H9 (cell line): ENCODE measurements at regions not wholly inside any gene's neighbourhood (a gene's known extent, or its start where the extent isn't known, plus 50 kb on each side); places are given as distances from the start of the nearest gene placed in this dataset.

ENCODE experiments used
- DNase-seq: peaks from one replicate; pipeline ENCODE4 v3.0.0-alpha.2; 2017
- H2AFZ ChIP-seq: one replicate; pipeline ENCODE4 v1.6.1; 2013; ENCODE audit warnings: mild to moderate bottlenecking, low read length, control low read depth, moderate library complexity
- H2AK5ac ChIP-seq: 2 replicates; pipeline ENCODE4 v1.6.1; 2013; ENCODE audit warnings: low read length, control low read depth, mixed read lengths; ENCODE audit not compliant: insufficient read length
- H2BK120ac ChIP-seq: one replicate; pipeline ENCODE4 v1.6.1; 2013; ENCODE audit warnings: low read depth, mild to moderate bottlenecking, low read length, control low read depth, inconsistent platforms; ENCODE audit not compliant: poor library complexity, severe bottlenecking
- H2BK12ac ChIP-seq: 2 replicates; pipeline ENCODE4 v1.6.1; 2013; ENCODE audit warnings: low read length, control low read depth, mixed read lengths, low read depth; ENCODE audit not compliant: insufficient read length
- H2BK15ac ChIP-seq: 2 replicates; pipeline ENCODE4 v1.6.1; 2013; ENCODE audit warnings: low read depth, low read length, control low read depth
- H2BK20ac ChIP-seq: one replicate; pipeline ENCODE4 v1.6.1; 2013; ENCODE audit warnings: low read depth, mild to moderate bottlenecking, low read length, control low read depth, inconsistent platforms; ENCODE audit not compliant: poor library complexity, severe bottlenecking
- H2BK5ac ChIP-seq: 2 replicates; pipeline ENCODE4 v1.6.1; 2013; ENCODE audit warnings: low read length, control low read depth, mixed read lengths; ENCODE audit not compliant: insufficient read length
- H3K14ac ChIP-seq: 2 replicates; pipeline ENCODE4 v1.6.1; 2013; ENCODE audit warnings: low read length, control low read depth; ENCODE audit not compliant: insufficient read depth
- H3K18ac ChIP-seq: 2 replicates; pipeline ENCODE4 v1.6.1; 2013; ENCODE audit warnings: low read depth, mild to moderate bottlenecking, mixed read lengths, low read length, control low read depth; ENCODE audit not compliant: insufficient read length
- H3K23ac ChIP-seq: 2 replicates; pipeline ENCODE4 v1.6.1; 2013; ENCODE audit warnings: low read length, control low read depth, mixed read lengths, low read depth; ENCODE audit not compliant: insufficient read length
- H3K23me2 ChIP-seq: 2 replicates; pipeline ENCODE4 v1.6.1; 2013; ENCODE audit warnings: low read depth, mild to moderate bottlenecking, mixed read lengths, low read length, control low read depth; ENCODE audit not compliant: insufficient read length, poor library complexity, severe bottlenecking
- H3K27ac ChIP-seq: 2 replicates; pipeline ENCODE4 v1.5.1; 2013; ENCODE audit warnings: low read length, control low read depth, mixed read lengths, low read depth; ENCODE audit not compliant: insufficient read length
- H3K27me3 ChIP-seq: 2 replicates; pipeline ENCODE4 v1.6.1; 2013; ENCODE audit warnings: low read length, control low read depth, inconsistent platforms; ENCODE audit not compliant: insufficient read depth
- H3K4ac ChIP-seq: 2 replicates; pipeline ENCODE4 v1.6.1; 2013; ENCODE audit warnings: low read depth, mild to moderate bottlenecking, control low read depth, inconsistent platforms, low read length, moderate library complexity
- H3K4me1 ChIP-seq: 2 replicates; pipeline ENCODE4 v1.6.1; 2013; ENCODE audit warnings: low read length, control low read depth, inconsistent platforms; ENCODE audit not compliant: insufficient read depth
- H3K4me2 ChIP-seq: 2 replicates; pipeline ENCODE4 v1.6.1; 2013; ENCODE audit warnings: low read length, control low read depth, mixed read lengths; ENCODE audit not compliant: insufficient read length, insufficient read depth
- H3K56ac ChIP-seq: 2 replicates; pipeline ENCODE4 v1.6.1; 2013; ENCODE audit warnings: low read depth, mild to moderate bottlenecking, mixed read lengths, low read length, control low read depth; ENCODE audit not compliant: insufficient read length
- H3K79me1 ChIP-seq: 2 replicates; pipeline ENCODE4 v1.6.1; 2013; ENCODE audit warnings: low read depth, mild to moderate bottlenecking, moderate library complexity, low read length, control low read depth, inconsistent platforms; ENCODE audit not compliant: insufficient read depth, poor library complexity, severe bottlenecking
- H3K79me2 ChIP-seq: 2 replicates; pipeline ENCODE4 v1.6.1; 2013; ENCODE audit warnings: low read length, control low read depth, inconsistent platforms; ENCODE audit not compliant: insufficient read depth
- H3K9ac ChIP-seq: 2 replicates; pipeline ENCODE4 v1.6.1; 2013; ENCODE audit warnings: low read length, control low read depth, mixed read lengths; ENCODE audit not compliant: insufficient read length; ENCODE audit errors: extremely low read depth
- H3K9me3 ChIP-seq: one replicate; pipeline ENCODE4 v1.6.1; 2013; ENCODE audit warnings: low read depth, low read length, inconsistent platforms; ENCODE audit not compliant: control insufficient read depth
- H3T11ph ChIP-seq: one replicate; pipeline ENCODE4 v1.6.1; 2013; ENCODE audit warnings: mild to moderate bottlenecking, low read length, control low read depth, inconsistent platforms
- H4K20me1 ChIP-seq: one replicate; pipeline ENCODE4 v1.6.1; 2013; ENCODE audit not compliant: control insufficient read depth, insufficient read length, insufficient read depth
- H4K5ac ChIP-seq: 2 replicates; pipeline ENCODE4 v1.6.1; 2013; ENCODE audit warnings: low read depth, mild to moderate bottlenecking, mixed read lengths, low read length, control low read depth; ENCODE audit not compliant: insufficient read length
- H4K8ac ChIP-seq: replicated peaks from 2 replicates; pipeline ENCODE4 v1.6.1; 2013; ENCODE audit warnings: low read length, control low read depth, mixed read lengths, low read depth; ENCODE audit not compliant: insufficient read length
- H4K91ac ChIP-seq: 2 replicates; pipeline ENCODE4 v1.6.1; 2013; ENCODE audit warnings: low read depth, mild to moderate bottlenecking, moderate library complexity, mixed read lengths, low read length, control low read depth; ENCODE audit not compliant: insufficient read length
- H3K27ac Mint-ChIP-seq, 3 experiments: 2 replicates in 2 of 3; 3 replicates in 1 of 3; pipeline ENCODE4 v1.8.0; 2020 to 2021; ENCODE audit warnings: mixed read lengths in 3 of 3, mild to moderate bottlenecking in 1 of 3, moderate library complexity in 1 of 3
- H3K27me3 Mint-ChIP-seq: 2 replicates; pipeline ENCODE4 v1.8.0; 2021; ENCODE audit warnings: low read depth, mild to moderate bottlenecking, moderate library complexity, mixed read lengths
- H3K36me3 Mint-ChIP-seq, 3 experiments: 2 replicates in 2 of 3; 3 replicates in 1 of 3; pipeline ENCODE4 v1.8.0; 2020 to 2021; ENCODE audit warnings: low read depth in 3 of 3, mixed read lengths in 3 of 3; ENCODE audit not compliant: insufficient read depth in 1 of 3
- H3K4me1 Mint-ChIP-seq, 2 experiments: 2 replicates each; pipeline ENCODE4 v1.8.0; 2020; ENCODE audit warnings: mixed read lengths in 2 of 2
- H3K4me3 Mint-ChIP-seq, 2 experiments: 2 replicates in 1 of 2; 3 replicates in 1 of 2; pipeline ENCODE4 v1.8.0; 2020 to 2021; ENCODE audit warnings: mild to moderate bottlenecking in 2 of 2, mixed read lengths in 2 of 2, moderate library complexity in 1 of 2
- H3K9me3 Mint-ChIP-seq, 2 experiments: 2 replicates in 1 of 2; 3 replicates in 1 of 2; pipeline ENCODE4 v1.8.0; 2020; ENCODE audit warnings: mild to moderate bottlenecking in 2 of 2, mixed read lengths in 2 of 2, moderate library complexity in 1 of 2
- CTCF ChIP-seq: fragments of 200-600 bp; sonication (generic); conservative IDR thresholded peaks from 3 replicates; pipeline ENCODE4 v1.8.0; 2021; ENCODE audit warnings: antibody characterized with exemption, mild to moderate bottlenecking
- WGBS: extraction: QIAGEN DNeasy Blood & Tissue Kit; methylation state at CpG from one replicate; pipeline ENCODE4 v1.1.7; 2013; ENCODE audit warnings: missing lambda C conversion rate, low lambda C conversion rate, mixed read lengths; ENCODE audit not compliant: insufficient read length; ENCODE audit errors: extremely low coverage; 5-methylcytosine and 5-hydroxymethylcytosine counted together

GRCh38 chr18:35827903-35828275 is 144.6 kb upstream of the RMP24 start:
- WGBS, result no CpG with 5 or more reads among the region's 2 CpGs
- no peaks in the 10 kb centered on the region for H3K27me3 Mint-ChIP-seq

More at GRCh38 chr18:35827903-35828275, 144.6 kb upstream of the RMP24 start:
- Mint-ChIP-seq H3K27ac (peak overlapping the region; percentile 90 to 99 (median 99)), H3K4me1 (peaks cover 37 to 59% of the 10 kb centered on the region in 2 experiments), H3K9me3 (peaks cover 45 to 47% of the 10 kb centered on the region in 2 experiments), H3K36me3 (peaks cover 20 to 48% (median 47%) of the 10 kb centered on the region in 3 experiments), H3K4me3 (peak overlapping the region in 1 of 2 experiments; percentile 38; a peak in 1 of 5 replicates)
- TF ChIP-seq CTCF, result no peak
- Histone ChIP-seq H3K27ac (peak overlapping the region; percentile 99), H3T11ph (peak overlapping the region; percentile 30), H2BK5ac (peak overlapping the region; percentile 76), H3K4ac (no peak overlapping the region), H3K18ac (peak overlapping the region; percentile 54), H2AK5ac (peak overlapping the region; percentile 68), H3K4me1 (peaks cover 13% of the 10 kb centered on the region), H3K9ac (peak overlapping the region; percentile 1), H3K27me3 (no peaks in the 10 kb centered on the region), H2BK15ac (no peak overlapping the region), H3K79me2 (no peaks in the 10 kb centered on the region), H2BK12ac (no peak overlapping the region), H4K8ac (no peak overlapping the region), H3K9me3 (peaks cover 20% of the 10 kb centered on the region), H4K20me1 (no peaks in the 10 kb centered on the region), H3K79me1 (no peaks in the 10 kb centered on the region), H2AFZ (no peak overlapping the region), H3K23me2 (no peaks in the 10 kb centered on the region), H2BK120ac (peak overlapping the region; percentile 31), H2BK20ac (no peak overlapping the region), H3K14ac (no peak overlapping the region), H4K5ac (peak overlapping the region; percentile 3), H3K4me2 (no peak overlapping the region), H3K56ac (no peak overlapping the region), H4K91ac (peak overlapping the region; percentile 6), H3K23ac (no peak overlapping the region)
- DNase-seq, result no peak
